WTC11 (cell line): ENCODE measurements at regions not wholly inside any gene's neighbourhood (a gene's known extent, or its start where the extent isn't known, plus 50 kb on each side); places are given as distances from the start of the nearest gene placed in this dataset.

Experiments
- ATAC-seq: fragments of 200-7000 bp; cut with Tn5 transposase; 2 replicates; pipeline ENCODE4 v1.10.0; 2021; ENCODE audit warnings: mild to moderate bottlenecking, moderate library complexity
- CTCF ChIA-PET: fragments of 300-600 bp; sonication (Branson Sonifier 250); formaldehyde crosslinking; loops from one replicate; lab custom pipeline; 2021; ENCODE audit warnings: antibody characterized with exemption; lab: Charles Lee
- POLR2A ChIA-PET: fragments of 350-600 bp; sonication (Branson Sonifier 250); formaldehyde crosslinking; loops from one replicate; lab custom pipeline; 2021; ENCODE audit warnings: antibody characterized with exemption; lab: Charles Lee
- DNase-seq: peaks from one replicate; pipeline ENCODE4 v3.0.0; 2021; ENCODE audit warnings: low spot score
- H3K27ac Mint-ChIP-seq: 2 replicates; pipeline ENCODE4 v1.8.0; 2021; ENCODE audit warnings: mixed read lengths
- H3K27me3 Mint-ChIP-seq: 2 replicates; pipeline ENCODE4 v1.8.0; 2021; ENCODE audit warnings: low read depth, mild to moderate bottlenecking, moderate library complexity, mixed read lengths
- H3K36me3 Mint-ChIP-seq: 2 replicates; pipeline ENCODE4 v1.8.0; 2021; ENCODE audit warnings: mixed read lengths
- H3K4me1 Mint-ChIP-seq: 2 replicates; pipeline ENCODE4 v1.8.0; 2022; ENCODE audit warnings: mixed read lengths
- H3K4me3 Mint-ChIP-seq: 2 replicates; pipeline ENCODE4 v1.8.0; 2021; ENCODE audit warnings: mild to moderate bottlenecking, moderate library complexity, mixed read lengths
- H3K9me3 Mint-ChIP-seq: 2 replicates; pipeline ENCODE4 v1.8.0; 2021; ENCODE audit warnings: mixed read lengths
- ATF3 ChIP-seq: sonication (generic); formaldehyde crosslinking; conservative IDR thresholded peaks from 2 replicates; pipeline ENCODE4 v1.8.1; 2022; ENCODE audit warnings: mild to moderate bottlenecking, missing genetic modification reagents
- ATF6 ChIP-seq: sonication (generic); formaldehyde crosslinking; IDR thresholded peaks from 2 replicates; pipeline ENCODE4 v1.8.1; 2023; ENCODE audit warnings: mild to moderate bottlenecking, missing genetic modification reagents
- CREM ChIP-seq: sonication (generic); formaldehyde crosslinking; IDR thresholded peaks from 2 replicates; pipeline ENCODE4 v1.8.1; 2022; ENCODE audit warnings: mild to moderate bottlenecking, missing genetic modification reagents, moderate library complexity
- FOXP4 ChIP-seq: sonication (generic); formaldehyde crosslinking; IDR thresholded peaks from 2 replicates; pipeline ENCODE4 v1.8.0; 2022; ENCODE audit warnings: mild to moderate bottlenecking, missing genetic modification reagents
- JUN ChIP-seq: sonication (generic); formaldehyde crosslinking; IDR thresholded peaks from 2 replicates; pipeline ENCODE4 v1.8.0; 2023; ENCODE audit warnings: mild to moderate bottlenecking, missing genetic modification reagents
- MYBL2 ChIP-seq: sonication (generic); formaldehyde crosslinking; IDR thresholded peaks from 2 replicates; pipeline ENCODE4 v1.8.1; 2023; ENCODE audit warnings: mild to moderate bottlenecking, moderate library complexity, missing genetic modification reagents
- ZBTB21 ChIP-seq: sonication (generic); formaldehyde crosslinking; IDR thresholded peaks from 2 replicates; pipeline ENCODE4 v1.8.1; 2023; ENCODE audit warnings: mild to moderate bottlenecking, missing genetic modification reagents, borderline replicate concordance
- ZNF138 ChIP-seq: sonication (generic); formaldehyde crosslinking; conservative IDR thresholded peaks from 2 replicates; pipeline ENCODE4 v1.8.1; 2022; ENCODE audit warnings: mild to moderate bottlenecking, moderate library complexity, missing genetic modification reagents
- ZNF425 ChIP-seq: fragments of 250-450 bp; sonication (Bioruptor Pico); conservative IDR thresholded peaks from 2 replicates; pipeline ENCODE4 v1.9.0; 2021; ENCODE audit warnings: mild to moderate bottlenecking
- TF ChIP-seq, protein P1 (sequence below): fragments of 250-450 bp; sonication (Bioruptor Pico); IDR thresholded peaks from 2 replicates; pipeline ENCODE4 v1.9.0; 2021; ENCODE audit warnings: mild to moderate bottlenecking
- TF ChIP-seq, protein P2 (sequence below): sonication (generic); formaldehyde crosslinking; IDR thresholded peaks from 2 replicates; pipeline ENCODE4 v1.8.0; 2023; ENCODE audit warnings: mild to moderate bottlenecking, missing genetic modification reagents
- TF ChIP-seq, protein P3 (sequence below): fragments of 250-450 bp; sonication (Bioruptor Pico); IDR thresholded peaks from 2 replicates; pipeline ENCODE4 v1.9.0; 2021; ENCODE audit warnings: moderate library complexity, mild to moderate bottlenecking, inconsistent platforms, borderline replicate concordance

DNA sequence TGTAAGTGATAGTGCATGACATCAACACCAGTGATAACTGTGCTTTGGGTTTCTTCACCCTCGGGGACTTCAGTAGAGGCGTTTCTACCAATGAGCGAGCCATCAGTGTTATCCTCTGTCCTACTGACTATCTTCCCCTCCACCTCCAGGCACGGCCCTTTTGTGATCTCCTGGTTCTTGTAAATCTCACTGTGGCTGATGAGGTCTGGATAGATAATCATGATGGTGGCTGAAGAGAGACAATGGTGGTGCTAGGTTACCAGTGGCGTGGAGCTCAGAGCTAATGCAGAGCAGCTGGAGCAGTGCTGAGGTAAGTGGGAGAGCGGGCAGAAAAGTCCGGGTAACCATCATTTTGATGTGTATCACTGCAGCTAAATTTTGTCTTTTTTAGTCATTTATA is 816.6 kb downstream of the GLUD2 start (continued):
- TF ChIP-seq ATF3 (CRISPR knock-in tag) (no peak), ZNF425 (CRISPR knock-in tag) (no peak), ZBTB21 (CRISPR knock-in tag) (no peak)

- ChIA-PET CTCF (no interaction called here), POLR2A (no interaction called here)
- no peaks in the 10 kb centered on the region for H3K27me3 Mint-ChIP-seq
- no peak overlapping the region for H3K4me3 Mint-ChIP-seq
- no peak for TF ChIP-seq ATF6 (CRISPR knock-in tag)
- TF ChIP-seq, protein P1, sequence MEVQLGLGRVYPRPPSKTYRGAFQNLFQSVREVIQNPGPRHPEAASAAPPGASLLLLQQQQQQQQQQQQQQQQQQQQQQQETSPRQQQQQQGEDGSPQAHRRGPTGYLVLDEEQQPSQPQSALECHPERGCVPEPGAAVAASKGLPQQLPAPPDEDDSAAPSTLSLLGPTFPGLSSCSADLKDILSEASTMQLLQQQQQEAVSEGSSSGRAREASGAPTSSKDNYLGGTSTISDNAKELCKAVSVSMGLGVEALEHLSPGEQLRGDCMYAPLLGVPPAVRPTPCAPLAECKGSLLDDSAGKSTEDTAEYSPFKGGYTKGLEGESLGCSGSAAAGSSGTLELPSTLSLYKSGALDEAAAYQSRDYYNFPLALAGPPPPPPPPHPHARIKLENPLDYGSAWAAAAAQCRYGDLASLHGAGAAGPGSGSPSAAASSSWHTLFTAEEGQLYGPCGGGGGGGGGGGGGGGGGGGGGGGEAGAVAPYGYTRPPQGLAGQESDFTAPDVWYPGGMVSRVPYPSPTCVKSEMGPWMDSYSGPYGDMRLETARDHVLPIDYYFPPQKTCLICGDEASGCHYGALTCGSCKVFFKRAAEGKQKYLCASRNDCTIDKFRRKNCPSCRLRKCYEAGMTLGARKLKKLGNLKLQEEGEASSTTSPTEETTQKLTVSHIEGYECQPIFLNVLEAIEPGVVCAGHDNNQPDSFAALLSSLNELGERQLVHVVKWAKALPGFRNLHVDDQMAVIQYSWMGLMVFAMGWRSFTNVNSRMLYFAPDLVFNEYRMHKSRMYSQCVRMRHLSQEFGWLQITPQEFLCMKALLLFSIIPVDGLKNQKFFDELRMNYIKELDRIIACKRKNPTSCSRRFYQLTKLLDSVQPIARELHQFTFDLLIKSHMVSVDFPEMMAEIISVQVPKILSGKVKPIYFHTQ (CRISPR knock-in tag): no peak
- TF ChIP-seq FOXP4: no peak
- TF ChIP-seq JUN (CRISPR knock-in tag): no peak
- no peak for TF ChIP-seq CREM (CRISPR knock-in tag)
- TF ChIP-seq, protein P2, sequence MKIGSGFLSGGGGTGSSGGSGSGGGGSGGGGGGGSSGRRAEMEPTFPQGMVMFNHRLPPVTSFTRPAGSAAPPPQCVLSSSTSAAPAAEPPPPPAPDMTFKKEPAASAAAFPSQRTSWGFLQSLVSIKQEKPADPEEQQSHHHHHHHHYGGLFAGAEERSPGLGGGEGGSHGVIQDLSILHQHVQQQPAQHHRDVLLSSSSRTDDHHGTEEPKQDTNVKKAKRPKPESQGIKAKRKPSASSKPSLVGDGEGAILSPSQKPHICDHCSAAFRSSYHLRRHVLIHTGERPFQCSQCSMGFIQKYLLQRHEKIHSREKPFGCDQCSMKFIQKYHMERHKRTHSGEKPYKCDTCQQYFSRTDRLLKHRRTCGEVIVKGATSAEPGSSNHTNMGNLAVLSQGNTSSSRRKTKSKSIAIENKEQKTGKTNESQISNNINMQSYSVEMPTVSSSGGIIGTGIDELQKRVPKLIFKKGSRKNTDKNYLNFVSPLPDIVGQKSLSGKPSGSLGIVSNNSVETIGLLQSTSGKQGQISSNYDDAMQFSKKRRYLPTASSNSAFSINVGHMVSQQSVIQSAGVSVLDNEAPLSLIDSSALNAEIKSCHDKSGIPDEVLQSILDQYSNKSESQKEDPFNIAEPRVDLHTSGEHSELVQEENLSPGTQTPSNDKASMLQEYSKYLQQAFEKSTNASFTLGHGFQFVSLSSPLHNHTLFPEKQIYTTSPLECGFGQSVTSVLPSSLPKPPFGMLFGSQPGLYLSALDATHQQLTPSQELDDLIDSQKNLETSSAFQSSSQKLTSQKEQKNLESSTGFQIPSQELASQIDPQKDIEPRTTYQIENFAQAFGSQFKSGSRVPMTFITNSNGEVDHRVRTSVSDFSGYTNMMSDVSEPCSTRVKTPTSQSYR: no peak
- no peak for TF ChIP-seq MYBL2 (CRISPR knock-in tag)
- TF ChIP-seq ZNF138 (CRISPR knock-in tag): no peak
- TF ChIP-seq, protein P3, sequence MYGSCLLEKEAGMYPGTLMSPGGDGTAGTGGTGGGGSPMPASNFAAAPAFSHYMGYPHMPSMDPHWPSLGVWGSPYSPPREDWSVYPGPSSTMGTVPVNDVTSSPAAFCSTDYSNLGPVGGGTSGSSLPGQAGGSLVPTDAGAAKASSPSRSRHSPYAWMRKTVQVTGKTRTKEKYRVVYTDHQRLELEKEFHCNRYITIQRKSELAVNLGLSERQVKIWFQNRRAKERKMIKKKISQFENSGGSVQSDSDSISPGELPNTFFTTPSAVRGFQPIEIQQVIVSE (CRISPR knock-in tag): no peak
- DNase-seq: no peak
- H3K27ac Mint-ChIP-seq: no peak overlapping the region
- ATAC-seq: no peak
- no peaks in the 10 kb centered on the region for H3K36me3 Mint-ChIP-seq
- H3K9me3 Mint-ChIP-seq: no peaks in the 10 kb centered on the region
- H3K4me1 Mint-ChIP-seq: no peaks in the 10 kb centered on the region
Observed at GRCh38 chrX:121864561-121864960, 817.2 kb downstream of the GLUD2 start.
